GM18909 (cell line): ENCODE measurements at regions not wholly inside any gene's neighbourhood (a gene's known extent, or its start where the extent isn't known, plus 50 kb on each side); places are given as distances from the start of the nearest gene placed in this dataset.
A peak's percentile ranks its signal among the peaks of the same experiment; 100 is the strongest.

ENCODE experiments used
- ATAC-seq: cut with Tn5 transposase; IDR thresholded peaks from one replicate; pipeline ENCODE4 v1.9.1; 2021; ENCODE audit warnings: mild to moderate bottlenecking; ENCODE audit not compliant: unreplicated experiment, poor library complexity

GRCh38 chr9:1722404-1722803, 292.7 kb upstream of the SMARCA2 start:
- peak; percentile 45 for ATAC-seq

DNA sequence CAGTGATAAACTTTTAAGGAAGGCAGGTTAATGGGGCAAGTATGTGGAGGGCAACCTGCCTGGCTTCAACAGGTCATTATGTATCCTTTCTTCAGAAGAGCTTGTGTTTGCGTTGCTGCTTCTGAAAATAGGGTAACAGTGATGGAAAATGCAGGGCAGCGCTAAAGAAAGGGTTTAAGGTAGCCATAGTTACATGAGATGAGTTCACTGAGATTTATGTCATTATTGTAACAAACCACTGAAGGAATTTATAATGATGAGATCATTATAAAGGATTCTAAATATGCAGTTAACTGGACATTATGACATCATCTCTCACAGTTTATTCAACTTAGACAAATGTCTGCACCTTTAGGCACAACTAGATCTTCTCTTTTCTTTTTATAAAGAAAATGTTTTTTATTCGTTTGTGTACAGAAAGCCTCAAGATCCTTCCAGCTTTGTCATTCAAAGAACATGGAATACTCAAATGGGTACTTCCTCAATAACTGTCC, 291.6 kb upstream of the SMARCA2 start:
- no peak for ATAC-seq

GRCh38 chr9:1726993-1727759, 288.0 kb upstream of the SMARCA2 start:
- ATAC-seq: no peak

- ATAC-seq: no peak
Observed at GRCh38 chr9:1729631-1730030, 285.5 kb upstream of the SMARCA2 start.

- ATAC-seq: no peak
Observed at GRCh38 chr9:1732670-1733069, 282.5 kb upstream of the SMARCA2 start.

GRCh38 chr9:1738511-1739100, 276.5 kb upstream of the SMARCA2 start:
- ATAC-seq: no peak

- no peak for ATAC-seq
Observed at GRCh38 chr9:1743121-1743960, 271.8 kb upstream of the SMARCA2 start.

GRCh38 chr9:1745980-1746379, 269.2 kb upstream of the SMARCA2 start:
- no peak for ATAC-seq

DNA sequence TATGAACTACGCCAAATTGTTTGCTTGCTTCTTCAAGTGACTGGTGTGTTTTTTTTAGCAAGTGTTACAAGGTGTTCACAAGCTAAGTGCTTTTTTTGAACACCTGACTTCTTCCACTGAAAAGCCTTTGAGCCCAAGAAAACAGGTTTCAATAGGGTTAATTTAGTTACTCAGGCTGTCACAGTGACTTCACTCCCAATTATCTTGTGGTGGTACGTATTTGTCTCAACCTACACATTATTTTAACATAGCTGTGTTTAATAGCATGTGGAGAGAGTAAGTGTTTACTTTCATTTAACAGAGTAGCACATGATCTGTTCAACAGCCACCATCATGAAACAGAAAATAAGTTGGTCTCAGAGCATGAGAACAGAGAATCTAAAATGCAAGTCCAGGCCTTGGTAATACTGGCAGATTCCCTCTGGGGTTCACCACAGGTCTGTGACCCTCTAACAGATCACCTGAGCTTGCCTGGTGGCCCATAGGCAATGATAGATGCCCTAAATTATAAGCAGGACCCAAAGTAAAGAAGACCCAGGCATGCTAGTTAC, 267.7 kb upstream of the SMARCA2 start:
- no peak for ATAC-seq

DNA sequence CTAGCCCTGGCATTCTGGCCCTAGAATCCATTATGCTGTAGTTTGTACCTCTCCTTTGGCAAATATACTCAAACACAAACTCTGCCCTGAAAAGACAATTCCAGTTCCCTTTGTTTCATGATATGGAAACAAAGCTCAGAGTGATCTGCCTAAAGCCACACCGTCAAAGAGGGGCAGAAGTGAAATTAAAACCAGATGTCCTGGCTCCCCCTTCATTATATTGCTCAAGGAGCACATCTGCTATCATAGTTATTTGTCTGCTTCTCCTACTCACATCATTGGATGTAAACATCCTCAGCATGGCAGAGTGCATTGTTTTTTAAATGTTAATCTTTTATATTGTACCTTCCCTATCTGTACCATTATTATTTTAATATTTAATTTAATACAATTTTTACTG, 266.7 kb upstream of the SMARCA2 start:
- no peak for ATAC-seq

GRCh38 chr9:1757186-1757585, 258.0 kb upstream of the SMARCA2 start:
- ATAC-seq: no peak

- ATAC-seq: no peak
Observed at GRCh38 chr9:1759009-1759408, 256.1 kb upstream of the SMARCA2 start.

DNA sequence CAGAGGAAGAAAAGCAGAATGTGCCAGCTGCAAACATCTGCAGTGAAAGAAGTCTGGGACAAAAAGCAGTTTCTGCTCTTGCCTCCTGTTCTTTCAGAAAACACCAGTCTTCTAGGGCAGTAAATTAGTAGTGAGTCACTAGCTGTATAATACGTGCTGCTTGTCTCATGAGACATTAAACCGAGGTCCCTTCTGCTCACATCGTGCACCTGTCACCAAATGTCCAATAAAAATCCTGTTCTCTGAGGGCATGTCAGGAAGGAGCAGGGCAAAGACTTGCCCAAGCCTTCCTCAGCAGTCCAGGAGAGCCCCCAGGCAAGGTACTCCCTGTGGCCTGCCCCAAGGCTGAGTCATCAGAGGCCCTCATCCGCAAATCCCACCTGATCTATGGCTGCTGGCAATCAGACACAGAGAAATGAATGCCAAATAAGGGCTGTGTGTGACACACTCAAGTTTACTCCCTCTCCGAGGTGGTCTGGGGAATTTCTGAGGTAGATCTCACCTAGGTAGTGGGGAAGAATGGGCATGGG, 255.3 kb upstream of the SMARCA2 start:
- no peak for ATAC-seq

- no peak for ATAC-seq
Observed at GRCh38 chr9:1761807-1762206, 253.3 kb upstream of the SMARCA2 start.

GRCh38 chr9:1766042-1766441, 249.1 kb upstream of the SMARCA2 start:
- ATAC-seq: no peak

DNA sequence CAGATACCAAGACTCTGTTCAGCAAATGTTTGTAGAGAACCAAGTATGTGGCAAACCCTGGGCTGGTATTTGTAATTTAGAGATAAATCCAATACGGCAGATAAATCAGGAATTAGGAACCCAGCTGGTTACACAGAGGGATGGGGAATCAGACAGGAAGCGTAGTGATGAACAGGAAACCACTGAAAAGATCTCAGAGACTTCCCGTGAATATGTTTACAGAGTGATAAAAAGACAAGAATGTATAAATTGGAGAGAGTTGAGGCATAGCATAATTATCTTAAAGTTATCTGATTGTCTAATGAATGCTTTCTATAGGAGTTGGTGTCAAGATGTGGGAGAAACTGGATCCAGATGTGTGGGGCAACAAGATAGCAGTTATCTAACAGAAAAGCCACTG, 246.6 kb upstream of the SMARCA2 start:
- ATAC-seq: no peak

- ATAC-seq: no peak
Observed at GRCh38 chr9:1771094-1771789, 243.9 kb upstream of the SMARCA2 start.

- no peak for ATAC-seq
Observed at GRCh38 chr9:1775230-1775629, 239.9 kb upstream of the SMARCA2 start.

- no peak for ATAC-seq
Observed at GRCh38 chr9:1776668-1777067, 238.5 kb upstream of the SMARCA2 start.

DNA sequence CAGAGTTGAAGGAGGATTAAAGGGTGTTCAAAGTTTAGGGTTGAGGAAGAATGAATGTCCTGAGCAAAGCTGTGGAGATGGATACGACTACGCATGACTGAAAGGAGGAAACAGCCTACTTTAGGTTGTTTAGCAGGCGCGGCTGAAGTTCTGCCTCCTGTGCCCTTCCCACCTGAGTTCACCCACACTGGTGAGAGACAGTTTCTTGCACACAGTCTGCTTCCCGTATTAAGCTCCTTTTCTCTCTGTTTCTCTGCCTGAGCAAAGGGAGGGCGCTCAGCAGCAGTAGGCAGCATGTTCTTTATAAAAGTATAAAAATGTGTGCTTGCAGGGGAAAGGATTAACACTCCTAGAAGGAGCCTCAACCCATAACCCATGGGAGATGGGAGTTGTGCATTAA, 224.0 kb upstream of the SMARCA2 start:
- ATAC-seq: no peak
